HepG2 (cell line): ENCODE measurements at regions not wholly inside any gene's neighbourhood (a gene's known extent, or its start where the extent isn't known, plus 50 kb on each side); places are given as distances from the start of the nearest gene placed in this dataset.

ENCODE experiments used
- ATF7-NPFF ChIP-seq: sonication (generic); formaldehyde crosslinking; IDR thresholded peaks from 2 replicates; pipeline ENCODE4 v1.8.1; 2023; ENCODE audit warnings: mild to moderate bottlenecking, low read depth, missing genetic modification reagents, moderate library complexity
- ETV6 ChIP-seq: sonication (generic); formaldehyde crosslinking; conservative IDR thresholded peaks from 2 replicates; pipeline ENCODE4 v1.4.0; 2020; ENCODE audit warnings: missing genetic modification reagents
- FOXM1 ChIP-seq: sonication (generic); formaldehyde crosslinking; IDR thresholded peaks from 2 replicates; pipeline ENCODE4 v1.5.0; 2020; ENCODE audit warnings: missing genetic modification reagents
- NR2C2 ChIP-seq: sonication (generic); formaldehyde crosslinking; IDR thresholded peaks from 2 replicates; pipeline ENCODE4 v1.4.0; 2020; ENCODE audit warnings: missing genetic modification reagents, mild to moderate bottlenecking, moderate library complexity, borderline replicate concordance
- ZBTB20 ChIP-seq: sonication (generic); formaldehyde crosslinking; IDR thresholded peaks from 2 replicates; pipeline ENCODE4 v1.8.1; 2023; ENCODE audit warnings: missing genetic modification reagents, low read depth, mild to moderate bottlenecking, borderline replicate concordance
- ZBTB21 ChIP-seq: sonication (generic); formaldehyde crosslinking; IDR thresholded peaks from 2 replicates; pipeline ENCODE4 v1.4.0; 2020; ENCODE audit warnings: missing genetic modification reagents
- ZNF331 ChIP-seq: sonication (generic); formaldehyde crosslinking; IDR thresholded peaks from 2 replicates; pipeline ENCODE4 v1.4.0; 2020; ENCODE audit warnings: missing genetic modification reagents
- ZNF451 ChIP-seq: sonication (generic); formaldehyde crosslinking; IDR thresholded peaks from 2 replicates; pipeline ENCODE4 v1.5.0; 2020; ENCODE audit warnings: mild to moderate bottlenecking, missing genetic modification reagents
- TF ChIP-seq, protein P1 (sequence below): sonication (generic); formaldehyde crosslinking; IDR thresholded peaks from 2 replicates; pipeline ENCODE4 v1.4.0; 2020; ENCODE audit warnings: missing genetic modification reagents, mild to moderate bottlenecking, borderline replicate concordance
- TF ChIP-seq, protein P2 (sequence below): sonication (generic); formaldehyde crosslinking; IDR thresholded peaks from 2 replicates; pipeline ENCODE4 v1.4.0; 2020; ENCODE audit warnings: missing genetic modification reagents
- TF ChIP-seq, protein P3 (sequence below): sonication (generic); formaldehyde crosslinking; IDR thresholded peaks from 2 replicates; pipeline ENCODE4 v1.4.0; 2020; ENCODE audit warnings: low read depth, missing genetic modification reagents

DNA sequence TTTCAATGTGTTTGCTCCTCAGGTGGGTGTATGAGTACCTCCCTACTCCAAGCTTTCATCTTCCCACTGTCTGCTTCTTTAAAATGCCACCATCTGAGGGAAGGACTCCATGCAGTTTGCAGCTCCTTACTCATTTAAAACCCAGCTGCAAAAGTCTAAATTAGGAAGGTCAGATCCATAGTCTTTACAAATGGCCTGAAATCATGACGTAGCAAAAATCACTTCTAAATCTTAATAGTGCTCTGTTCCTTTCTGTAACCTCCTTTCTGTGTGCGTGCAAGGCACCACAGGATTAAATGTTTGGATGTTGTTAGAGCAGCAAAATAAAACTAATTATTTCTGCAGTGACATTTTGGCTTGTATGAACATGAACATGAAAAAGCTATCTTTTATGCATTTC is 366.9 kb upstream of the IGFBP3 start:
- TF ChIP-seq ZBTB21 (CRISPR knock-in tag) (no peak), ZBTB20 (no peak), ZNF331 (CRISPR knock-in tag) (no peak), ZNF451 (CRISPR knock-in tag) (no peak), ATF7-NPFF (CRISPR knock-in tag) (no peak), ETV6 (CRISPR knock-in tag) (no peak), NR2C2 (CRISPR knock-in tag) (no peak), FOXM1 (no peak)
- TF ChIP-seq, protein P1, sequence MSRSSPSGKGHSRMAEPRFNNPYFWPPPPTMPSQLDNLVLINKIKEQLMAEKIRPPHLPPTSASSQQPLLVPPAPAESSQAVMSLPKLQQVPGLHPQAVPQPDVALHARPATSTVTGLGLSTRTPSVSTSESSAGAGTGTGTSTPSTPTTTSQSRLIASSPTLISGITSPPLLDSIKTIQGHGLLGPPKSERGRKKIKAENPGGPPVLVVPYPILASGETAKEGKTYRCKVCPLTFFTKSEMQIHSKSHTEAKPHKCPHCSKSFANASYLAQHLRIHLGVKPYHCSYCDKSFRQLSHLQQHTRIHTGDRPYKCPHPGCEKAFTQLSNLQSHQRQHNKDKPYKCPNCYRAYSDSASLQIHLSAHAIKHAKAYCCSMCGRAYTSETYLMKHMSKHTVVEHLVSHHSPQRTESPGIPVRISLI (CRISPR knock-in tag) = no peak
- TF ChIP-seq, protein P2, sequence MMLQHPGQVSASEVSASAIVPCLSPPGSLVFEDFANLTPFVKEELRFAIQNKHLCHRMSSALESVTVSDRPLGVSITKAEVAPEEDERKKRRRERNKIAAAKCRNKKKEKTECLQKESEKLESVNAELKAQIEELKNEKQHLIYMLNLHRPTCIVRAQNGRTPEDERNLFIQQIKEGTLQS (CRISPR knock-in tag) = no peak
- TF ChIP-seq, protein P3, sequence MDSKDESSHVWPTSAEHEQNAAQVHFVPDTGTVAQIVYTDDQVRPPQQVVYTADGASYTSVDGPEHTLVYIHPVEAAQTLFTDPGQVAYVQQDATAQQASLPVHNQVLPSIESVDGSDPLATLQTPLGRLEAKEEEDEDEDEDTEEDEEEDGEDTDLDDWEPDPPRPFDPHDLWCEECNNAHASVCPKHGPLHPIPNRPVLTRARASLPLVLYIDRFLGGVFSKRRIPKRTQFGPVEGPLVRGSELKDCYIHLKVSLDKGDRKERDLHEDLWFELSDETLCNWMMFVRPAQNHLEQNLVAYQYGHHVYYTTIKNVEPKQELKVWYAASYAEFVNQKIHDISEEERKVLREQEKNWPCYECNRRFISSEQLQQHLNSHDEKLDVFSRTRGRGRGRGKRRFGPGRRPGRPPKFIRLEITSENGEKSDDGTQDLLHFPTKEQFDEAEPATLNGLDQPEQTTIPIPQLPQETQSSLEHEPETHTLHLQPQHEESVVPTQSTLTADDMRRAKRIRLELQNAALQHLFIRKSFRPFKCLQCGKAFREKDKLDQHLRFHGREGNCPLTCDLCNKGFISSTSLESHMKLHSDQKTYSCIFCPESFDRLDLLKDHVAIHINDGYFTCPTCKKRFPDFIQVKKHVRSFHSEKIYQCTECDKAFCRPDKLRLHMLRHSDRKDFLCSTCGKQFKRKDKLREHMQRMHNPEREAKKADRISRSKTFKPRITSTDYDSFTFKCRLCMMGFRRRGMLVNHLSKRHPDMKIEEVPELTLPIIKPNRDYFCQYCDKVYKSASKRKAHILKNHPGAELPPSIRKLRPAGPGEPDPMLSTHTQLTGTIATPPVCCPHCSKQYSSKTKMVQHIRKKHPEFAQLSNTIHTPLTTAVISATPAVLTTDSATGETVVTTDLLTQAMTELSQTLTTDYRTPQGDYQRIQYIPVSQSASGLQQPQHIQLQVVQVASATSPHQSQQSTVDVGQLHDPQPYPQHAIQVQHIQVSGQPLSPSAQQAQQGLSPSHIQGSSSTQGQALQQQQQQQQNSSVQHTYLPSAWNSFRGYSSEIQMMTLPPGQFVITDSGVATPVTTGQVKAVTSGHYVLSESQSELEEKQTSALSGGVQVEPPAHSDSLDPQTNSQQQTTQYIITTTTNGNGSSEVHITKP (CRISPR knock-in tag) = no peak
